ENCODE measurements at regions not wholly inside any gene's neighbourhood (a gene's known extent, or its start where the extent isn't known, plus 50 kb on each side); places are given as distances from the start of the nearest gene placed in this dataset.

DNA sequence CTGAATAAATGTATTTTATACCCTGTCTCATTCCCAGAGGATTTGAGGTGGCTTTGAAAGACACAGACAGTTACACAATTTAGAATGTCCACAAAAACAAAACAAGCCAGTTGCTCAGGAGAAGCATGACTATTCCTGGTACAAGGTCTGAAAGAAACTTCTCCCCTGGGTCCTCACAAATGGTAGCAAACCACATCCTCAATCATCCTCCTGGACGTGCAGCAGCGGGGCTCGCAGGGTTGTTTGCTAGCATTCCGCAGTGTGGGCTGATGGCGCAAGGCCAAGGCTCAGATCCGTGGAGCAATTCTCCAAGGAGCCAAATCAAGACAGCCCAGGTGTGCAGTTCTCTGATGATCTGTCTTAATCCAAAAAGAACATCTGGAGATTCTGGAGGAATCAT, 210.3 kb downstream of the ACTL7B start:
- Histone ChIP-seq H3K4me1 (ENCODE audit: control insufficient read depth, insufficient read depth, low read length) (no peaks in the 10 kb centered on the region), H3K9me1 (ENCODE audit: insufficient read depth, low read length) (no peaks in the 10 kb centered on the region), H3K23ac (ENCODE audit: low read depth, low read length) (no peak overlapping the region), H3K4me3 (ENCODE audit: insufficient read depth, low read depth, low read length) (no peak overlapping the region), H4K5ac (ENCODE audit: low read depth, low read length) (no peak overlapping the region), H2AK9ac (replicated peaks; ENCODE audit: low read depth, low read length, poor library complexity) (no peak overlapping the region), H3K4me2 (ENCODE audit: low read depth, low read length) (no peak overlapping the region), H3K18ac (ENCODE audit: low read depth, low read length) (no peak overlapping the region), H2BK5ac (ENCODE audit: low read depth, low read length, poor library complexity, severe bottlenecking) (no peak overlapping the region), H2AFZ (replicated peaks; ENCODE audit: low read length, poor library complexity) (no peak overlapping the region), H4K91ac (ENCODE audit: insufficient read depth, low read depth, low read length) (no peak overlapping the region), H3K4ac (ENCODE audit: low read depth, low read length) (no peak overlapping the region), H2AK5ac (ENCODE audit: low read depth, low read length) (no peak overlapping the region), H3K9me3 (ENCODE audit: control insufficient read depth, insufficient read depth, low read length) (no peaks in the 10 kb centered on the region), H2BK15ac (ENCODE audit: low read depth, low read length) (no peak overlapping the region), H3K14ac (replicated peaks; ENCODE audit: low read depth, low read length) (no peak overlapping the region), H3K27me3 (ENCODE audit: control insufficient read depth, insufficient read depth, low read length) (no peaks in the 10 kb centered on the region), H4K20me1 (ENCODE audit: insufficient read depth, low read length) (no peaks in the 10 kb centered on the region), H3K79me1 (ENCODE audit: low read depth in 1 of 2, low read length in 2 of 2) (no peaks in the 10 kb centered on the region), H2BK120ac (ENCODE audit: low read depth, low read length) (no peak overlapping the region), H3K36me3 (ENCODE audit: control insufficient read depth, insufficient read depth, low read length) (no peaks in the 10 kb centered on the region), H3K27ac (ENCODE audit: insufficient read depth, low read length) (no peak overlapping the region), H3K9ac (ENCODE audit: low read depth, low read length) (no peak overlapping the region), H4K8ac (ENCODE audit: low read depth in 2 of 2, low read length in 2 of 2) (no peak overlapping the region), H2BK20ac (ENCODE audit: low read depth, low read length) (no peak overlapping the region), H3K56ac (ENCODE audit: extremely low read depth, insufficient read depth, low read length) (no peak overlapping the region)
- in situ Hi-C loops (cut with MboI; ENCODE audit: low sequenced_read_pairs), result no loop called here
- no TSS peak for BruUV-seq (replicated peaks)
- intact Hi-C loops (cut with micrococcal nuclease), result no loop called here
- dilution Hi-C loops (cut with HindIII; ENCODE audit: low sequenced_read_pairs, unreplicated experiment), result no loop called here
- ChIA-PET POLR2A (ENCODE audit: unreplicated experiment) (no interaction called here), CTCF (no interaction called here)
- TF ChIP-seq CHD1 (IDR thresholded peaks at IDR 0.05; ENCODE audit: low read depth, low read length) (no peak), NFE2L2 (IDR thresholded peaks at IDR 0.05; ENCODE audit: low read depth, low read length) (no peak), MXI1 (IDR thresholded peaks at IDR 0.05; ENCODE audit: borderline replicate concordance, low read depth, low read length) (no peak), CEBPB (IDR thresholded peaks at IDR 0.05; ENCODE audit: low read depth, low read length) (no peak), SMC3 (IDR thresholded peaks at IDR 0.05; ENCODE audit: low read depth, low read length) (no peak), RCOR1 (IDR thresholded peaks at IDR 0.05; ENCODE audit: insufficient replicate concordance, low read length) (no peak)
- TF ChIP-seq, protein P1, sequence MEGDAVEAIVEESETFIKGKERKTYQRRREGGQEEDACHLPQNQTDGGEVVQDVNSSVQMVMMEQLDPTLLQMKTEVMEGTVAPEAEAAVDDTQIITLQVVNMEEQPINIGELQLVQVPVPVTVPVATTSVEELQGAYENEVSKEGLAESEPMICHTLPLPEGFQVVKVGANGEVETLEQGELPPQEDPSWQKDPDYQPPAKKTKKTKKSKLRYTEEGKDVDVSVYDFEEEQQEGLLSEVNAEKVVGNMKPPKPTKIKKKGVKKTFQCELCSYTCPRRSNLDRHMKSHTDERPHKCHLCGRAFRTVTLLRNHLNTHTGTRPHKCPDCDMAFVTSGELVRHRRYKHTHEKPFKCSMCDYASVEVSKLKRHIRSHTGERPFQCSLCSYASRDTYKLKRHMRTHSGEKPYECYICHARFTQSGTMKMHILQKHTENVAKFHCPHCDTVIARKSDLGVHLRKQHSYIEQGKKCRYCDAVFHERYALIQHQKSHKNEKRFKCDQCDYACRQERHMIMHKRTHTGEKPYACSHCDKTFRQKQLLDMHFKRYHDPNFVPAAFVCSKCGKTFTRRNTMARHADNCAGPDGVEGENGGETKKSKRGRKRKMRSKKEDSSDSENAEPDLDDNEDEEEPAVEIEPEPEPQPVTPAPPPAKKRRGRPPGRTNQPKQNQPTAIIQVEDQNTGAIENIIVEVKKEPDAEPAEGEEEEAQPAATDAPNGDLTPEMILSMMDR (conservative IDR thresholded peaks at IDR 0.05; ENCODE audit: low read depth, low read length), result no peak
- no peak for DNase-seq
- WGBS, 2 experiments (ENCODE audit: extremely low coverage in 2 of 2, insufficient read length in 1 of 2), result 51% methylated on average over 4 of the region's 6 CpGs; no CpG with 5 or more reads in 1 of the 2 experiments
- no peak for ATAC-seq (ENCODE audit: low read depth)
